Stimulated activated effector memory CD8-positive, alpha-beta T cell treated with anti-CD3 and anti-CD28 coated beads, Interleukin-12 subunit alpha, Interleukin-12 subunit beta, amount 100 ng/mL, for 72 hours (primary cell): ENCODE measurements at regions not wholly inside any gene's neighbourhood (a gene's known extent, or its start where the extent isn't known, plus 50 kb on each side); places are given as distances from the start of the nearest gene placed in this dataset.

Experiments
- ATAC-seq: fragments of 150-1000 bp; cut with Tn5 transposase; 2 replicates; pipeline ENCODE4 v1.10.0; 2021
- DNase-seq, 2 donors: peaks; one replicate each; pipeline ENCODE4 v3.0.0; 2021 to 2022; ENCODE audit warnings: low spot score in 2 of 2
- H3K27ac Mint-ChIP-seq: one replicate; pipeline ENCODE4 v1.8.0; 2022; ENCODE audit warnings: mild to moderate bottlenecking, mixed read lengths
- H3K36me3 Mint-ChIP-seq: one replicate; pipeline ENCODE4 v1.8.0; 2022; ENCODE audit warnings: mild to moderate bottlenecking, mixed read lengths
- H3K4me1 Mint-ChIP-seq: one replicate; pipeline ENCODE4 v1.8.0; 2022; ENCODE audit warnings: mixed read lengths
- H3K4me3 Mint-ChIP-seq: one replicate; pipeline ENCODE4 v1.8.0; 2022; ENCODE audit warnings: mild to moderate bottlenecking, mixed read lengths
- H3K9me3 Mint-ChIP-seq: one replicate; pipeline ENCODE4 v1.8.0; 2022; ENCODE audit warnings: mixed read lengths

DNA sequence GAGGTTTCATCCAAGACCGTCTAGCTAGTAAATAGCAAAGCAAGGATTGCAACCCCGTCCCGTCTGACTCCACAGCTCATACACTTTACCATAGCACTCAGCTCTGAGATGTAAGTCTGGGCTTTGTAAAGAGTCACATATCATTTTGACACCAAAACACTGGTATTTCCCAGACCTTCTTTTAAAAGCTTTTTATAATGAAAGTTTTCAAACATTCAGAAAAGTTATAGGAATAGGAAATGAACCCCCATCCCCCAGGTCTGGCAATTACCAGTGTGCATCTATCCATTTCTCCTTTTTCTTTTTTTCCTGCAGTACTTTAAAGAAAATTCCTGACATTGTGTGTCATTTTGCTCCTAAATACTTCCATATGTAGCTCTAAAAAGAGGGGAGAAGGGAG is 183.6 kb upstream of the CCND2 start:
- H3K4me1 Mint-ChIP-seq: no peaks in the 10 kb centered on the region
- H3K27ac Mint-ChIP-seq: no peak overlapping the region
- no peak overlapping the region for H3K4me3 Mint-ChIP-seq
- DNase-seq (no peak), ATAC-seq (no peak)
- no peaks in the 10 kb centered on the region for H3K36me3 Mint-ChIP-seq
- no peaks in the 10 kb centered on the region for H3K9me3 Mint-ChIP-seq

DNA sequence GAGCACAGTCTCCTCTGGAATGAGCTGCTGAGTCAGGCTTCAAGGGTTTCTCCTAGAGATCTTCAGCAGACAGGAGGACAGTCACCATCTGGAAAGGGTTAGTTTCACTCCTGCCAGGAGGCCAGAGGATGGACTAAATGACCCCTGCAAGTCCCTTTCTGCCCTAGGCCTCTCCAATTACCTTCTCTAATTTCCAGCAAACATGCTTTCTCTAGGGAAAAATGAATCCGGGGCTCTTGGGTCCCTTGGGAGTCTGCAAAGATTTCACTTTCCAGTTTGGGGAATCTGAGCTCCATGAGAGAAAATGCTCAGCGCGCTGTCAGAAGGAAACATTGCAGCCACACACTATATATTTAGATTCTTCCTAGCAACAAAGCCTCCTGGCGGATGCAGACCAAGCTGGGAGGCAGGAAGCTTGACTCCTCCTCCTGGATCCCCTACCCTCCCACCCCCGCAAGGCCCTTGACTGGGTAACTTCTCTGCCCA is 184.4 kb upstream of the CCND2 start:
- Mint-ChIP-seq H3K4me1 (no peaks in the 10 kb centered on the region), H3K27ac (no peak overlapping the region), H3K9me3 (no peaks in the 10 kb centered on the region), H3K36me3 (no peaks in the 10 kb centered on the region), H3K4me3 (no peak overlapping the region)
- DNase-seq (no peak), ATAC-seq (no peak)

DNA sequence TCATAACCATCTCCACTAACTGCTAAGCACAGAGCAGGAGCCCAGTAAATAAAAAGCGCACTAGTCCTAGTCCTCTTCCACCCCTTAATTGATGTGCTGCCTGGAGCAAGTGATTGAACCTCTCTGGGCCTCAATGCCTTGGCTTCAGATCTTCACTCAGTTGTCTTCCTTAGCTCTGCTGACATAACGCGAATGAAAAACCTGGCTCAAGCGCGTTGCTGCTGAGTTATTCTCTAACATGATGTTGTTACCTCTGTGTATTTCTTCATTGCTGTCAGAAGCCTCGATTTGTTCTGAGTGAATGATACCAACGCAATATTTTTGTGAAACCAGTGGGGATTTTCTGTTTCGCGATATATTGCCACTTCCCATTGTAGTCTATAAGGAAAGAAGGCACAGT is 185.1 kb upstream of the CCND2 start:
- Mint-ChIP-seq H3K4me1 (no peaks in the 10 kb centered on the region), H3K36me3 (no peaks in the 10 kb centered on the region), H3K4me3 (no peak overlapping the region), H3K9me3 (no peaks in the 10 kb centered on the region), H3K27ac (no peak overlapping the region)
- ATAC-seq (no peak), DNase-seq (no peak)

DNA sequence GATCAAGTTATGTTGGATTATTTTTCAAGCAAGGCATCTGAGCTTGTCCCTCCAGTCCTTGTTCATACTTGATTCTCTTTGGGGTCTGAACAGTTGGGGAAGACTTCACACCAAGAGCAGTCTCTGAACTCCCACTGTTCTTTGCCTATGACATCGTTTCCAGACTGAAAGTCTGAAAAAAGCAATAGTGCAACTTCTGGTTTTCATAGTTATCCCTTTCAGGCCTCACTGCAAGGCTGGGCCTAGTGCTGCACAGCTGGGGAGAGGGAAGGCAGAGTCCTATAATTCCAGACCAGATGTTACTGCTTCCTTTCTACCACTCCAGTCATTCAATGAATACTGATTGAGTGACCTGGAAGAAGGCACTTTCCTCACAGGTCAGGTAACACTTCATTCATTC is 187.1 kb upstream of the CCND2 start:
- ATAC-seq (no peak), DNase-seq (no peak)
- no peak overlapping the region for H3K27ac Mint-ChIP-seq
- no peaks in the 10 kb centered on the region for H3K36me3 Mint-ChIP-seq
- no peaks in the 10 kb centered on the region for H3K9me3 Mint-ChIP-seq
- no peak overlapping the region for H3K4me3 Mint-ChIP-seq
- no peaks in the 10 kb centered on the region for H3K4me1 Mint-ChIP-seq

DNA sequence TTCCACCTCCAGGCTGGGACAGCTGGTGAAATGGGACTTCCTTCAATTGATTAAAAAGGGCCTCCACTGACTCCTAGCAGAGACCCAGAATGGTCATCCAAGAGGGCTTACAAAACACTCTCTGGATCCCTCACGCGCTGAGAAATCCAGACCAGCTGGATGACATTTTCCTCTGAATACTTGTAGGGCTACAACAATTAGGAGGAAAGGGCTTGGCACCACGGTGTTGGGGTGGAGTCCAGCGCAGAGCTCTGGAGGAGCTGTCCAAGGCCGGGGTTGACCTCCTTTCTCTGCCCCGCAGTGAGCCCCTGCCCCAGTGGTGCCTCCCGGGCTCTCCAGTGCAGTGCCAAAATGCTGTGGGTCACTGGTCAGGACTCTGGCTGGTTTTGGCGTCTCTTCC is 189.0 kb upstream of the CCND2 start:
- DNase-seq (no peak), ATAC-seq (no peak)
- Mint-ChIP-seq H3K36me3 (no peaks in the 10 kb centered on the region), H3K9me3 (no peaks in the 10 kb centered on the region), H3K4me1 (no peaks in the 10 kb centered on the region), H3K27ac (no peak overlapping the region), H3K4me3 (no peak overlapping the region)

DNA sequence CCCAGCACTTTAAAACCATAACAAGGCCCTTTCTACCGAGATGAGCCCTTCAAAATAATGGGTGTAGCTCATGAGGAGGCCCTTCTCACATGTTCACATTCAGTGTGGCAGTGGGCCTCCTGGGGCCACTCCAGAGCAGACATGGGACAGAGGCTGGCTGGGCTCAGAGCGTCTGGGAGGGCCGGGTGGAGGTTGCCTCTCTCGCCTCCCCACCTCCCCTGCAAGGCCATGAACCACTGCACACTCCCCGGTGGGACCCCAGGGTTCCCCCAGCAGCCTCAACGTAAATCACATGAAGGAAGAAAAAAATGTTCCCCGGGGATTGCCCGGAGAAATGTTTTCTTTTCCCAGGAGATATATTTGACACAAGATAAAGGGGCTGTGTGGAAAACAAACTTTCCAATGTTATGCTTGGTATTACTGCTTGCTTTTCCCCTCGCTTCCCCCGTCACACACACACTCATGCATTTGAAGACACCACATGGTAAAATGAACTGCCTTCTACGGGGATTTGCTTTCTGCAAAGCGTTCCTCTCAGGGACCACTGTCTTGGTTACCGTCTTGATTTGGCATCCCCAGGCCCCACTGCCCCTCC is 190.7 kb upstream of the CCND2 start:
- H3K27ac Mint-ChIP-seq: no peak overlapping the region
- DNase-seq (no peak), ATAC-seq (no peak)
- H3K4me3 Mint-ChIP-seq: no peak overlapping the region
- peaks cover 2% of the 10 kb centered on the region for H3K9me3 Mint-ChIP-seq
- H3K36me3 Mint-ChIP-seq: no peaks in the 10 kb centered on the region
- H3K4me1 Mint-ChIP-seq: no peaks in the 10 kb centered on the region

DNA sequence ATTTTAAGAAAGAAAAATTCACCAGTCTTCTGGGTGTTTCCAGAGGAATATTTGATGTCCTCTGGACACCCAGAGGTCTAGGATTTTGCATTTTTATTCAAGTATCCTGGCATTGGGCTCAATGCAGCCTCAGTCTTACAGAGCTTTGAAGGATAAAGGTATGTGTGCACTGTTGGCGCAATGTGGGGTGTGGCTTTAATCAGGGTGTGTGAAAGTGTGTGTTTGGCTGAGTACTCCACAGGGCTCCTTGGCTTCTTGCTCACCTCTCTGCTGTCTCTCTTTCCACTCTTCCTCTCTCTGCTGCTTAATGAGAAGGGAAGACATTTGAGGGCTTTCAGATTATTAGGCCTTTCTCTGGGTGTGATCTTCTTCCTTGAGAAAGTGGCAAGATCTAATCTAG is 193.3 kb upstream of the CCND2 start:
- no peak for DNase-seq
- no peak for ATAC-seq
- Mint-ChIP-seq H3K9me3 (peaks cover 2% of the 10 kb centered on the region), H3K4me1 (no peaks in the 10 kb centered on the region), H3K36me3 (no peaks in the 10 kb centered on the region), H3K27ac (no peak overlapping the region), H3K4me3 (no peak overlapping the region)

DNA sequence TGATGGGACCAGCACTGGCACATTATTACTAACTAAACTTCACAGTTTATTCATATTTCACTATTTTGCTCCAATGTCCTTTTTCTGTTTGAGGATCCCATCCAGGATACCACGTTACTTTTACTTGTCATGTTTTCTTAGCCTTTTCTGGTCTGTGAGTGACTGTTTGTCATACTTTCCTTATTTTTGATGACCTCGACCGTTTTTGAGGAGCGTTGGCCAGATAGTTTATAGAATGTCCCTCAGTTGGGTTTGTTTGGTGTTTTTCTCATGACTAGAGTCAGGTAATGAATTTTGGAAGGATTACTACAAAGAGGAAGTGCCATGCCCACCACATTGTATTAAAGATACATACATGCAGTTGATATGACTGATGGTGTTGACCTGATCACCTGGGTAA is 199.4 kb upstream of the CCND2 start:
- ATAC-seq (no peak), DNase-seq (no peak)
- H3K4me3 Mint-ChIP-seq: no peak overlapping the region
- no peaks in the 10 kb centered on the region for H3K4me1 Mint-ChIP-seq
- no peak overlapping the region for H3K27ac Mint-ChIP-seq
- peaks cover 2% of the 10 kb centered on the region for H3K9me3 Mint-ChIP-seq
- no peaks in the 10 kb centered on the region for H3K36me3 Mint-ChIP-seq

DNA sequence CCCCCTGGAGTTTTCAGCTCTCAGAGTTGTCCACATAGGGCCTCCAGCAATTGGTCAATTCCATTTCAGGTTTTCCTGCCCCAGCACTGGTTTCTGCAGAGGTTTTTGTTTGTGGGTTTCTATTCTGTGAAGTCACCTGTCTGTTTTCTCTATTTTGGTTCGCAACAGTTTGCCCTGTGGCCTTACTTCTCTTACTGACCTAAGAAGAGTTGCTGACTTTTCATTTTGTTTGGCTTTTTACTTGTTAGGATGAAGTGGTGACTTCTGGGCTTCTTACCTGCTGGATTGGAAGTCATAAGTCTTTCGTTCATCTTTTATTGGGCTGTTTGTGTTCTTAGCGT is 196.4 kb upstream of the PARP11 start:
- no peak for DNase-seq
- Mint-ChIP-seq H3K36me3 (no peaks in the 10 kb centered on the region), H3K9me3 (no peaks in the 10 kb centered on the region), H3K27ac (no peak overlapping the region), H3K4me1 (no peaks in the 10 kb centered on the region), H3K4me3 (no peak overlapping the region)
- no peak for ATAC-seq

DNA sequence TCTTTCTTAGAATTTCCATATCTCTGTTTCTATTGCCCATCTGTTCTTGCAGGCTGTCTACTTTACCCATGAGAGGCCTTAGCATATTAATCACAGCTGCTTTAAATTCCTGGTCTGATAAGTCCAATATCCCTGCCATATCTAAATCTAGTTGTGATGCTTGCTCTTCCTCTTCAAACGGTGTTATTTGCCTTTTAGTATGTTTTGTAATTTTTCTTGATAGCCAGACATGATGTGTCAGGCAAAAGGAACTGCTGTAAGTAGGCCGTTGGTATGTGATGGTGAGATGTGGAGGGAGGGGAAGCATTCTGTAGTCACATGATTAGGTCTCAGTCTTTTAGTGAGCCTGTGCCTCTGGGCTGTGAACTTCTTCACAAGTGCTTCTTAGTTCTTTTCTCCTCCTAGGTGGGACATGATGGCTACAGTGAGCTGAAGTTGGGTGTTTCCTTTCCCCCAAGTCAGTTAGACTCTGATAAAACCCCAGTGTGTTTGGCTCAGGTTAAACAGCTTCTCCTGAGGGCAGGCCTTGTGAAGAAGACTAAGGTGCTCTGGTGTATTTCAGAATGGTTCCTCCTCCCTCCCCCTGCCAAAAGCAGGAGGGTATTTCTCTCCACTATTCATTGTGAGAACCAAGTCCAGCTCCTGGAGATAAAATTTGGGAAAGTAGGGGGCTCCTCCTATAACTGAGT is 195.9 kb upstream of the PARP11 start:
- Mint-ChIP-seq H3K9me3 (no peaks in the 10 kb centered on the region), H3K27ac (no peak overlapping the region), H3K36me3 (no peaks in the 10 kb centered on the region), H3K4me1 (no peaks in the 10 kb centered on the region), H3K4me3 (no peak overlapping the region)
- DNase-seq (no peak), ATAC-seq (no peak)

DNA sequence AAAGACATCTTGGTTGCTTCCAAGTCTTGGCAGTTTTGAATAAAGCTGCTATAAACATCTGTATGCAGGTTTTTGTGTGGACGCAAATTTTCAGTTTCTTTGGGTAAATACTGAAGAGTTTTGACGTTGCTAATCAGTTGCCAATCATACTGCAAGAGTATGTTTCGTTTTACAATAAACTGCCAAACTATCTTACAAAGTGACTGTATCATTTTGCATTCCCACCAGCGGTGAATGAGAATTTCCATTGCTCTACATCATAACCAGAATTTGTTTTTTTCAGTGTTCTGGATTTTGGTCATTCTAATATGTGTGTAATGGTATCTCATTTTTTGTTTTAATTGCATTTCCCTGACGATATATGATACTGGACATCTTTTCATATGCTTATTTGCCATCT is 190.8 kb upstream of the PARP11 start:
- ATAC-seq: peak; percentile 84
- Mint-ChIP-seq H3K27ac (no peak overlapping the region), H3K9me3 (no peaks in the 10 kb centered on the region)

DNA sequence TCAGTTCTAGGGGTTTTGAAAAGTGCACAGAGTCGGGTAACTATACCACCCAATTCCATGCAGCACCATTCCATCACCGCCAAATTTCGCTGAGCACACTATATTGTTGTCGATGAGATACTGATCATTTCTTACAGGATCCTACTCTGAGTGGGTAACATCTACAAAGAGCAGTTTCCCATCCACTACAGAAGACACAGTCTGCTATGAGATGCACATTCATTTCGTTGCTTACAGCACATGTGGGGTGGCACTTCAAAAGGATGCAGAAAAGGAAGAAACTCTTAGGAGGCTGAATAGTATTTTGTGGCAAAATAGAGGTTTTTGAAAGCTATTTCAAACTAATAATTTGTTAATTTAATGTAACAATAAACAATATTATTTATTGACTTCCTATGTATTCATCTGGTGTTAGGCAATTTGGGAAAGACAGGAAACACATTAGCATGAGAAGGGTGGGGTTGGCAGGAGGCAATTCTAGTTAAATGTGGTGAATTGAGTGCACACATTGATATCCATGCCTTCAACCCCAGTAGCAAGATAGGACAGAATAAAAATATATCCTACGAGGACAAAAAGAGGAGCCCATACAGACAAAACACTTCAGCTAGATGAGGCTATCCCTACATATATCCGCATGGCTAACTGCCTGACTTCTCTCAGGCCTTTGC is 186.8 kb upstream of the PARP11 start:
- peaks cover 14% of the 10 kb centered on the region for H3K4me1 Mint-ChIP-seq
- no peak overlapping the region for H3K27ac Mint-ChIP-seq
- H3K9me3 Mint-ChIP-seq: no peaks in the 10 kb centered on the region
- ATAC-seq: no peak
- H3K36me3 Mint-ChIP-seq: no peaks in the 10 kb centered on the region
- DNase-seq: no peak
- H3K4me3 Mint-ChIP-seq: no peak overlapping the region

More for the DNA sequence above, 190.8 kb upstream of the PARP11 start:
- peaks cover 4% of the 10 kb centered on the region for H3K4me1 Mint-ChIP-seq
- H3K4me3 Mint-ChIP-seq: no peak overlapping the region
- no peak for DNase-seq
- no peaks in the 10 kb centered on the region for H3K36me3 Mint-ChIP-seq

DNA sequence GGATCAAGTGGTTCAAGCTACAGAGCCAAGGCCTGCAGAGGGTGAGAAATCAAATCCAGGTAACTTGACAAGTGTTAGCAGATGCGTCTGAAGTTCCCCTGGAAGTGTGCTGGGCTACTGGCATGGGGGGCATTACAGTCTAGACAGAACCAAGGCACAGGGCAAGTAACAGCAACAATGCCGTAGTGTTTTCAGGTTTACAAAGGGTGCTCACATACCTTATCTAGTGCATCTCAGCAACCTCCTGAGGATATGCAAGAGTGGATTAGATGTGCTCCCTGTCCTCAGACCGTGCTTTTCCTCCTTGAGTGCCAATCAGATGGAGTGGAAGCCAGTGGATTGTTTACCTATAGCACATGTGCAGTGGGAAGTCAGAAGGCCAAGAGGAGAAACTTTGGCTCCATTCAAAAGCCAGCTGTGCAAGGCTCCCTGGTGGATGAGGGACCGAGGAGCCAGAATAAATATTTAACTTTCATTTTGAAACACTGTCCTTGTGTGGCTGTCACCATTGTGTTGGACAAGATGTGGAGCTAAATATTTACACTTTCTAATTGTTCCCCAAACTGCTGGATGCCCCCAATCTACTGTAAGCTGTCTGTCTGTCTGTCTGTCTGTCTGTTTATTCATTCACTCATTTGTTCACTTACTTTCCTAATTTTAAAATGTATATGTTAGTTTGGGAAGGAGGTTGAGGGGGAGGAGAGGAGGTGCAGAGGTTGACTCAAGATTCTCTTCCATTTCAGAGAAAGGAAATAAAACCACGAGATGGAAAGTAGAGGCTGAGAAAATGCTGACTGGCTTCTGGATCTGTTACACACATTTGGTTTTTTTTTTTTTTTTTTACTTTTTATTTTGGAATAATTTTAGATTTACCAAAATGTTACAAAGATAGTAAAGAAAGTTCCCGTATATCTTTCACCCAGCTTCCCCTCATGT is 184.0 kb upstream of the PARP11 start:
- ATAC-seq (no peak), DNase-seq (no peak)
- no peaks in the 10 kb centered on the region for H3K9me3 Mint-ChIP-seq
- peak overlapping the region; percentile 24 for H3K4me3 Mint-ChIP-seq
- H3K36me3 Mint-ChIP-seq: no peaks in the 10 kb centered on the region
- no peak overlapping the region for H3K27ac Mint-ChIP-seq
- H3K4me1 Mint-ChIP-seq: peaks cover 10% of the 10 kb centered on the region

DNA sequence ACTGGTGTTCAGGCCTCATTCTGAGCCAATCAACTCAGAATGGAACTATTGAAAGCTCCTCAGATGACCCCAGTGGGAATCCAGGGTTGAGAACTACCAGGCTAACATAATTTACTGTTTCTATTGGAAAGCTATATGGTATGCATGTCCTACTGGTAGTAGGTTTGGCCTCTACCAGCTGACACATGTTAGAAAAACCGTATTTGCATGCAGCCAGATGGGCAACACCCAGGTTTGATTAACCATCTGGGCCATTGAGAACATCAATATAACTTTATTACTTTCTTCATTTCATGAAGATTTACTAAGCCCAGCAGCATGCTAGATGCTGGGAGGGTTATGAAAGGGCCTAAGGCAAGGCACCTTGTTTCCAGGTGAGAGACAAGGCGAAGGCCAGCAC is 181.4 kb upstream of the PARP11 start:
- Mint-ChIP-seq H3K36me3 (no peaks in the 10 kb centered on the region), H3K4me1 (peaks cover 10% of the 10 kb centered on the region), H3K9me3 (no peaks in the 10 kb centered on the region), H3K27ac (no peak overlapping the region), H3K4me3 (no peak overlapping the region)
- DNase-seq: no peak
- no peak for ATAC-seq

DNA sequence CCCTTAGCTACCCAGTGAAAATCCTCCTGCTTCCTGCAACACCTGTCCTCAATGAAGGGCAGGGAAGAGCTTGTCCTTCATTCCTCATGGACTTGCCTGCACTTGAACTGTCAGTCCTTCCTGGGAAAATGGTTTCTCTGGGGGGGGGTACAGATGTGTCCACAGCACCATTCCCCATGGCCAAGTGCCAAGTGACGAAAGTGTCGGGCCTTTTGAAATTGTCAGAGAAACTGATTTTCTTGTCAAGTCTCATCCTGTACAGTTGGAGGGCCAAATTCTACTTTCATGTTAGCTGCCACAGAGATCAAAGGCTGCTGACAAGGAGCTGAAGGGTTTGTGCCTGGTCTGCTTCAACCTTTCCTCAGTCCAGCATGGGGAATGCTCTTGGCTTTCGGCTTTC is 179.5 kb upstream of the PARP11 start:
- ATAC-seq (no peak), DNase-seq (no peak)
- Mint-ChIP-seq H3K27ac (no peak overlapping the region), H3K4me1 (peaks cover 10% of the 10 kb centered on the region), H3K9me3 (no peaks in the 10 kb centered on the region), H3K36me3 (no peaks in the 10 kb centered on the region), H3K4me3 (no peak overlapping the region)
